ENCODE measurements at regions not wholly inside any gene's neighbourhood (a gene's known extent, or its start where the extent isn't known, plus 50 kb on each side); places are given as distances from the start of the nearest gene placed in this dataset.

- no peak for DNase-seq (ENCODE audit: low read depth in 2 of 2)
These were observed 77.6 kb upstream of the ZNF516 start for GRCh38 chr18:76572518-76573247.

- no peak for DNase-seq (ENCODE audit: low read depth in 2 of 2)
These were observed 76.6 kb upstream of the ZNF516 start for GRCh38 chr18:76571689-76572088.

GRCh38 chr18:76570856-76571255, 75.8 kb upstream of the ZNF516 start:
- DNase-seq (ENCODE audit: low read depth in 2 of 2), result no peak

- no peak for DNase-seq (ENCODE audit: low read depth in 2 of 2)
These were observed 74.8 kb upstream of the ZNF516 start for GRCh38 chr18:76569644-76570419.

- no peak for DNase-seq (ENCODE audit: low read depth in 2 of 2)
These were observed 73.7 kb upstream of the ZNF516 start for GRCh38 chr18:76568731-76569130.

GRCh38 chr18:76567835-76568445, 72.9 kb upstream of the ZNF516 start:
- DNase-seq (ENCODE audit: low read depth in 2 of 2), result no peak

- DNase-seq (ENCODE audit: low read depth in 2 of 2), result no peak
These were observed 71.9 kb upstream of the ZNF516 start for GRCh38 chr18:76566987-76567386.

- DNase-seq (ENCODE audit: low read depth in 2 of 2), result no peak
These were observed 70.5 kb upstream of the ZNF516 start for GRCh38 chr18:76565238-76566173.

GRCh38 chr18:76564655-76565237, 69.7 kb upstream of the ZNF516 start:
- DNase-seq (ENCODE audit: low read depth in 2 of 2), result no peak

- DNase-seq (ENCODE audit: low read depth in 2 of 2), result no peak
These were observed 69.1 kb upstream of the ZNF516 start for GRCh38 chr18:76564117-76564516.

- no peak for DNase-seq (ENCODE audit: low read depth in 2 of 2)
These were observed 67.5 kb upstream of the ZNF516 start for GRCh38 chr18:76562286-76563122.

GRCh38 chr18:76558881-76559667, 64.0 kb upstream of the ZNF516 start:
- DNase-seq (ENCODE audit: low read depth in 2 of 2), result no peak

- no peak for DNase-seq (ENCODE audit: low read depth in 2 of 2)
These were observed 62.1 kb upstream of the ZNF516 start for GRCh38 chr18:76557026-76557575.

- DNase-seq (ENCODE audit: low read depth in 2 of 2), result no peak
These were observed 59.6 kb upstream of the ZNF516 start for GRCh38 chr18:76554547-76555222.

GRCh38 chr18:76553715-76554546, 58.9 kb upstream of the ZNF516 start:
- DNase-seq (ENCODE audit: low read depth in 2 of 2), result no peak

- no peak for DNase-seq (ENCODE audit: low read depth in 2 of 2)
These were observed 53.5 kb upstream of the ZNF516 start for GRCh38 chr18:76548541-76548940.

GRCh38 chr18:76547296-76547695, 52.3 kb upstream of the ZNF516 start:
- DNase-seq (ENCODE audit: low read depth in 2 of 2), result no peak

GRCh38 chr18:76546436-76546835, 51.4 kb upstream of the ZNF516 start:
- DNase-seq (ENCODE audit: low read depth in 2 of 2), result no peak
